Mesothelial cell of epicardium (in vitro differentiated cells): ENCODE measurements at regions not wholly inside any gene's neighbourhood (a gene's known extent, or its start where the extent isn't known, plus 50 kb on each side); places are given as distances from the start of the nearest gene placed in this dataset.

ENCODE experiments used
- DNase-seq, 2 experiments: peaks; one replicate each; pipeline ENCODE4 v3.0.0; 2021; ENCODE audit warnings: low spot score in 2 of 2; ENCODE audit not compliant: unreplicated experiment in 2 of 2
- H3K27ac Mint-ChIP-seq: 2 replicates; pipeline ENCODE4 v1.8.0; 2021; ENCODE audit warnings: mixed read lengths
- H3K27me3 Mint-ChIP-seq: 2 replicates; pipeline ENCODE4 v1.8.0; 2021; ENCODE audit warnings: low read depth, mixed read lengths
- H3K36me3 Mint-ChIP-seq: 2 replicates; pipeline ENCODE4 v1.8.0; 2021; ENCODE audit warnings: mixed read lengths
- H3K4me1 Mint-ChIP-seq: 2 replicates; pipeline ENCODE4 v1.8.0; 2021; ENCODE audit warnings: mixed read lengths
- H3K4me3 Mint-ChIP-seq: 2 replicates; pipeline ENCODE4 v1.8.0; 2021; ENCODE audit warnings: mild to moderate bottlenecking, moderate library complexity, mixed read lengths
- H3K9me3 Mint-ChIP-seq: 2 replicates; pipeline ENCODE4 v1.8.0; 2021; ENCODE audit warnings: mixed read lengths
- TF ChIP-seq, protein P1 (sequence below): fragments of 200-600 bp; sonication (generic); IDR thresholded peaks from one replicate; pipeline ENCODE4 v1.5.0; 2021; ENCODE audit warnings: antibody characterized with exemption; ENCODE audit not compliant: unreplicated experiment

DNA sequence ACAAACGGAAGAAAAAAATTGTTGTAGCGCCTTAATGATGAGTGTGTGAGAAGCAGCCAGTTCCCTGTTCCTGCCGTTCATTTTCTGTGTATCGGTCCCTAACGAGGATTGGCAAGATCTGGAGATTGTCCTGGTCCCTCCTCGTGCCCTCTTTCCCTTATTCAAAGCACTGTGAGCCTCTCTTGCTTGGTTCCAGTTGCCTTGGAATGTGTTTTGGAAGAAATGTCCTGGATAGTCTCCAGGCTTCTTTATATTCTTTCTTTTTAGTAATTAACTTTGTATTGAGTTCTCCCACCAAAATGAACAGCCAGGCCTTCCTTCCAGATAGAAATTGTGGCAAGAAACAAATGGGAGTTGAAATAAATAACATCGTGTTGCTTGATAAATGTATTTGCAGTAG, 348.3 kb downstream of the CDH26 start:
- H3K36me3 Mint-ChIP-seq, result no peaks in the 10 kb centered on the region
- no peaks in the 10 kb centered on the region for H3K4me1 Mint-ChIP-seq

DNA sequence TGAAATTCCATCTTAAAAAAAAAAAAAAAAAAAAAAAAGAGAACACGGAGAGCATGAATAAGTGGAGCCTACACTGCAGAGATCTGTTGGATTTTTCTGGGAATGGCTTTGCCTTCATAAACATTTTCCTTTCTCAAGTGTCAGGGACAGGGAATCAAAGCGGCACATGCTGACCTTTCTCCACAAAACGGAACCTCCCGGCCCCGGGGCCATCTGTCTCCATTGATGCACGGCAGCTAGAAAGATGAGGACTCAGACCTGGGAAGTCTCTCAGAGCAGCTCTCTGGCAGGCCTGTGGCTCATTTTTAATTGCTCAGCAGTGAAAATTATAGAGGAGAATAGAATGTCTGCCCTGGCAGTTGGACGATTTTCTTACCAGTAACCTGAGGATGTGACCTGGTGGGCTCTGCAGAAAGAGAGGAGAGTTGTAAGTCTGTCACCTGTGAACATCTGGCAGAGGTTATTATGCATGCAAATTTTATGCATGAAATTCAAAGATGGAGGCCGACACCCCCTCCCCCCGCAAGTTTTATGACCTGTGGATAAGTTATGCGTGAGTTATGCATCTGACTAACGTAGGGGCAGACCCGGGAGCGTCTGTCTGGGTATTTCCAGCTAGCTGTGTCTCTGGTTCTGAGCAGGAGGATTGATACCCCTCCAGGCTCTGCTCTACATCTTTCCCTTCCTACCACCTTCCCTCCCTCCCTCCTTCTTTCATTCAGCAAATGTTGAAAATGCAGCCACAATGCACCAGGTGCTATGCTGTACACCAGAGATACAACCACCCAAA, 352.5 kb downstream of the CDH26 start:
- Mint-ChIP-seq H3K9me3 (peaks cover 27% of the 10 kb centered on the region), H3K36me3 (no peaks in the 10 kb centered on the region), H3K27me3 (peaks cover 3% of the 10 kb centered on the region), H3K4me3 (no peak overlapping the region), H3K4me1 (no peaks in the 10 kb centered on the region), H3K27ac (no peak overlapping the region)
- no peak for DNase-seq
- TF ChIP-seq, protein P1, sequence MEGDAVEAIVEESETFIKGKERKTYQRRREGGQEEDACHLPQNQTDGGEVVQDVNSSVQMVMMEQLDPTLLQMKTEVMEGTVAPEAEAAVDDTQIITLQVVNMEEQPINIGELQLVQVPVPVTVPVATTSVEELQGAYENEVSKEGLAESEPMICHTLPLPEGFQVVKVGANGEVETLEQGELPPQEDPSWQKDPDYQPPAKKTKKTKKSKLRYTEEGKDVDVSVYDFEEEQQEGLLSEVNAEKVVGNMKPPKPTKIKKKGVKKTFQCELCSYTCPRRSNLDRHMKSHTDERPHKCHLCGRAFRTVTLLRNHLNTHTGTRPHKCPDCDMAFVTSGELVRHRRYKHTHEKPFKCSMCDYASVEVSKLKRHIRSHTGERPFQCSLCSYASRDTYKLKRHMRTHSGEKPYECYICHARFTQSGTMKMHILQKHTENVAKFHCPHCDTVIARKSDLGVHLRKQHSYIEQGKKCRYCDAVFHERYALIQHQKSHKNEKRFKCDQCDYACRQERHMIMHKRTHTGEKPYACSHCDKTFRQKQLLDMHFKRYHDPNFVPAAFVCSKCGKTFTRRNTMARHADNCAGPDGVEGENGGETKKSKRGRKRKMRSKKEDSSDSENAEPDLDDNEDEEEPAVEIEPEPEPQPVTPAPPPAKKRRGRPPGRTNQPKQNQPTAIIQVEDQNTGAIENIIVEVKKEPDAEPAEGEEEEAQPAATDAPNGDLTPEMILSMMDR, result no peak

More for the DNA sequence above, 348.3 kb downstream of the CDH26 start:
- Mint-ChIP-seq H3K27ac (no peak overlapping the region), H3K9me3 (peaks cover 4% of the 10 kb centered on the region), H3K27me3 (peaks cover 8% of the 10 kb centered on the region), H3K4me3 (no peak overlapping the region)
- TF ChIP-seq, protein P1, result no peak
- no peak for DNase-seq

DNA sequence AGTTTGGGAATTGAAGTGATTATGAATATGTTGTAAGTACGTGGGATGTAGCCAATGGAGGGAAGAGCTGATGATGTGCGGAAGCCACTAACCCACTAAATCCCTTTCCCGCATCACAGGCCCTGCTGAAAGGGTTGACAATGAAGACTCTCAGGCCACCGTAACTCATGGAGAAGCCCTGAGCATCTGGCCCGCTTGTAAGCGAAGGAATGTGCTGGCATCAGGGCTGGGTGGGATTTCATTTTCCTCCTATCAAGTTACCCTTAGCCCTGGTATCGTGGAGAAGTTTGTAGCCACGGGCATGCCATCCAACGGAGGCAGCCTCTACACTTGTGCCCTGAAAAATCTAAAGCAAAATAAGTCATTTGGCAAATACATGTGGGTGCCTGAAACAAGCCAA, 355.0 kb downstream of the CDH26 start:
- Mint-ChIP-seq H3K36me3 (no peaks in the 10 kb centered on the region), H3K4me1 (no peaks in the 10 kb centered on the region), H3K4me3 (no peak overlapping the region), H3K27ac (no peak overlapping the region), H3K27me3 (peaks cover 6% of the 10 kb centered on the region), H3K9me3 (peaks cover 27% of the 10 kb centered on the region)
- TF ChIP-seq, protein P1, result no peak
- no peak for DNase-seq

DNA sequence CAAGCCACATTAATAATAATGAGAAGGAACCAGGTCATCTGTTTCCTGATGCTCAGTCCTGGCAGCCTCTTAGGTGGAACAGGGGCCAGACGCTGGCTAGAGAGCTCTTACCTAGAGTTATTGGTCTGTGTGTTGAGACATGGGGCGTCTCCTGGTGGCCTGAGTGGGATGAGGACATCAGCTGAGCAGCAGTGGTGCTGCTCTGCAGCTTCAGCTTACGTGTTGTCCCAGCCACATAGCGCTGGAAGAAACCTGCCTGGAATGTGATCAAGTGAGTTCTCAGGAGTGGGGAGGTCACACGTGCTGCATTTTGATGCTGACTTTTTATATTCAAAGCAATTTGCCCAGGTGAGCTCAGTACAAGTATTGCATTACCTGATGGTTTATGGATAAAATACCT, 355.4 kb downstream of the CDH26 start:
- no peak for DNase-seq
- Mint-ChIP-seq H3K36me3 (no peaks in the 10 kb centered on the region), H3K27me3 (peaks cover 9% of the 10 kb centered on the region), H3K9me3 (peaks cover 27% of the 10 kb centered on the region), H3K4me3 (no peak overlapping the region), H3K4me1 (no peaks in the 10 kb centered on the region), H3K27ac (no peak overlapping the region)
- TF ChIP-seq, protein P1, result no peak

DNA sequence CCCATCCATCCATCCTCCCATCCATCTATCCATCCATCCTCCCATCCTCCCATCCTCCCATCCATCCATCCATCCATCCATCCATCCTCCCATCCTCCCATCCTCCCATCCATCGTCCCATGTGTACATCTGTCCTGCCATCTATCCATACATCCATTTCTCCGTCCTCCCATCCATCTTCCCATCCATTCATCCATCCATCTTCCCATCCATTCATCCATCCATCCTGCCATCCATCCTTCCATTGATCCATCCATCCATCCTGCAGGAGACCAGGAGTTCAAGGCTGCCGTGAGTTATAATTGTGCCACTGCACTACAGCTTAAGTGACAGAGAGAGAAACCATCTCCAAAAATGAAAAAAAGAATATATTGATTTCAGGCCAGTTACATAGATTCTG, 356.5 kb downstream of the CDH26 start:
- TF ChIP-seq, protein P1, result no peak
- Mint-ChIP-seq H3K27me3 (peaks cover 14% of the 10 kb centered on the region), H3K36me3 (no peaks in the 10 kb centered on the region), H3K4me1 (no peaks in the 10 kb centered on the region), H3K27ac (no peak overlapping the region), H3K4me3 (no peak overlapping the region), H3K9me3 (peaks cover 27% of the 10 kb centered on the region)
- DNase-seq, result no peak
